WERI-Rb-1 (cell line): ENCODE measurements at regions not wholly inside any gene's neighbourhood (a gene's known extent, or its start where the extent isn't known, plus 50 kb on each side); places are given as distances from the start of the nearest gene placed in this dataset.

Experiments
- DNase-seq: peaks from one replicate; pipeline ENCODE4 v3.0.0-alpha.2; 2020
- H3K27ac ChIP-seq: fragments of 250-450 bp; sonication (Bioruptor Pico); 2 replicates; pipeline ENCODE4 v1.5.1; 2020; ENCODE audit warnings: mild to moderate bottlenecking, moderate library complexity
- H3K27me3 ChIP-seq: fragments of 250-450 bp; sonication (Bioruptor Pico); 2 replicates; pipeline ENCODE4 v1.5.1; 2021; ENCODE audit warnings: mild to moderate bottlenecking, low read depth, moderate library complexity; ENCODE audit not compliant: insufficient read depth, severe bottlenecking
- H3K36me3 ChIP-seq: fragments of 250-450 bp; sonication (Bioruptor Pico); 2 replicates; pipeline ENCODE4 v1.5.1; 2020; ENCODE audit warnings: mild to moderate bottlenecking, moderate library complexity
- H3K4me3 ChIP-seq: 2 replicates; pipeline ENCODE4 v1.5.1; 2011; ENCODE audit warnings: low read depth, mild to moderate bottlenecking, control low read depth, low read length
- H3K9me3 ChIP-seq: fragments of 250-450 bp; sonication (Bioruptor Pico); 2 replicates; pipeline ENCODE4 v1.5.1; 2021; ENCODE audit warnings: mild to moderate bottlenecking, moderate library complexity; ENCODE audit not compliant: severe bottlenecking
- CTCF ChIP-seq: IDR thresholded peaks from 2 replicates; pipeline ENCODE4 v1.5.1; 2011; ENCODE audit warnings: low read depth, mild to moderate bottlenecking, control low read depth, inconsistent platforms, low read length

- no peak for DNase-seq
- H3K9me3 ChIP-seq: no peaks in the 10 kb centered on the region
- H3K27ac ChIP-seq: no peak overlapping the region
- H3K4me3 ChIP-seq: no peak overlapping the region
- no peaks in the 10 kb centered on the region for H3K36me3 ChIP-seq
- no peaks in the 10 kb centered on the region for H3K27me3 ChIP-seq
- no peak for TF ChIP-seq CTCF
Observed at GRCh38 chr5:88090506-88090905, 178.1 kb downstream of the TMEM161B start.

- no peaks in the 10 kb centered on the region for H3K36me3 ChIP-seq
Observed at GRCh38 chr5:88089719-88090390, 178.8 kb downstream of the TMEM161B start.

GRCh38 chr5:88085462-88085861 is 183.2 kb downstream of the TMEM161B start:
- no peak overlapping the region for H3K27ac ChIP-seq

More at GRCh38 chr5:88089719-88090390, 178.8 kb downstream of the TMEM161B start:
- TF ChIP-seq CTCF: 0 out of 2 replicates have a peak, but pooled peaks have one; percentile 5
- Histone ChIP-seq H3K27me3 (no peaks in the 10 kb centered on the region), H3K27ac (no peak overlapping the region), H3K9me3 (no peaks in the 10 kb centered on the region), H3K4me3 (no peak overlapping the region)
- DNase-seq: no peak

GRCh38 chr5:88081877-88082276 is 186.8 kb downstream of the TMEM161B start:
- Histone ChIP-seq H3K4me3 (no peak overlapping the region), H3K27me3 (no peaks in the 10 kb centered on the region), H3K9me3 (no peaks in the 10 kb centered on the region), H3K36me3 (no peaks in the 10 kb centered on the region), H3K27ac (no peak overlapping the region)
- TF ChIP-seq CTCF: no peak
- no peak for DNase-seq

More at GRCh38 chr5:88085462-88085861, 183.2 kb downstream of the TMEM161B start:
- no peak overlapping the region for H3K4me3 ChIP-seq
- H3K27me3 ChIP-seq: no peaks in the 10 kb centered on the region
- DNase-seq: no peak
- no peak for TF ChIP-seq CTCF
- no peaks in the 10 kb centered on the region for H3K36me3 ChIP-seq
- no peaks in the 10 kb centered on the region for H3K9me3 ChIP-seq

- Histone ChIP-seq H3K27me3 (no peaks in the 10 kb centered on the region), H3K4me3 (no peak overlapping the region), H3K9me3 (no peaks in the 10 kb centered on the region), H3K36me3 (no peaks in the 10 kb centered on the region), H3K27ac (no peak overlapping the region)
- TF ChIP-seq CTCF: no peak
- DNase-seq: no peak
Observed at GRCh38 chr5:88063813-88064212, 204.8 kb downstream of the TMEM161B start.

- no peak for TF ChIP-seq CTCF
- no peak overlapping the region for H3K4me3 ChIP-seq
- DNase-seq: no peak
Observed at GRCh38 chr5:88060194-88060593, 208.5 kb downstream of the TMEM161B start.

More at GRCh38 chr5:88060194-88060593, 208.5 kb downstream of the TMEM161B start:
- H3K36me3 ChIP-seq: no peaks in the 10 kb centered on the region
- no peak overlapping the region for H3K27ac ChIP-seq
- H3K9me3 ChIP-seq: no peaks in the 10 kb centered on the region
- H3K27me3 ChIP-seq: no peaks in the 10 kb centered on the region
